PC-9 (cell line): ENCODE measurements at regions not wholly inside any gene's neighbourhood (a gene's known extent, or its start where the extent isn't known, plus 50 kb on each side); places are given as distances from the start of the nearest gene placed in this dataset.

ENCODE experiments used
- BruUV-seq: library from RNA; stranded (reverse); fragments of 400-500 nt; replicated peaks from 2 replicates; lab custom pipeline; 2021; lab: Mats Ljungman, UMichigan
- CTCF ChIA-PET: fragments of 300-600 bp; sonication (Branson Sonifier 250); formaldehyde crosslinking; loops from one replicate; lab custom pipeline; 2022; ENCODE audit warnings: antibody characterized with exemption; lab: Charles Lee
- POLR2A ChIA-PET: fragments of 300-600 bp; sonication (Branson Sonifier 250); formaldehyde crosslinking; loops from one replicate; lab custom pipeline; 2022; ENCODE audit warnings: antibody characterized with exemption; ENCODE audit not compliant: unreplicated experiment; lab: Charles Lee
- DNase-seq, 2 experiments: peaks; one replicate each; pipeline versions ENCODE4 v3.0.0 to v3.0.0-alpha.2; 2015 to 2022; ENCODE audit warnings: mixed read lengths in 1 of 2
- H2AFZ ChIP-seq: fragments of 200-600 bp; sonication (generic); 2 replicates; pipeline ENCODE4 v1.8.1; 2017; ENCODE audit warnings: antibody characterized with exemption
- H3F3A ChIP-seq: fragments of 200-600 bp; sonication (generic); 2 replicates; pipeline ENCODE4 v1.8.1; 2017; ENCODE audit warnings: antibody characterized with exemption, mild to moderate bottlenecking, low read depth; ENCODE audit not compliant: insufficient read depth
- H3K27ac ChIP-seq: fragments of 200-600 bp; sonication (generic); 2 replicates; pipeline ENCODE4 v1.6.1; 2016; ENCODE audit warnings: mixed run types
- H3K27me3 ChIP-seq: fragments of 200-600 bp; sonication (generic); 2 replicates; pipeline ENCODE4 v1.6.1; 2016; ENCODE audit warnings: low read depth, mixed run types; ENCODE audit not compliant: insufficient read depth
- H3K36me3 ChIP-seq: fragments of 200-600 bp; sonication (generic); 2 replicates; pipeline ENCODE4 v1.6.1; 2016; ENCODE audit warnings: low read depth, mixed run types
- H3K4me1 ChIP-seq: fragments of 200-600 bp; sonication (generic); replicated peaks from 2 replicates; pipeline ENCODE4 v1.6.1; 2016; ENCODE audit warnings: mixed run types; ENCODE audit not compliant: insufficient read depth
- H3K4me2 ChIP-seq: fragments of 200-600 bp; sonication (generic); 2 replicates; pipeline ENCODE4 v1.6.1; 2017; ENCODE audit warnings: mixed run types
- H3K4me3 ChIP-seq: fragments of 200-600 bp; sonication (generic); 2 replicates; pipeline ENCODE4 v1.6.1; 2016; ENCODE audit warnings: mixed run types
- H3K79me2 ChIP-seq: fragments of 200-600 bp; sonication (generic); 2 replicates; pipeline ENCODE4 v1.6.1; 2017; ENCODE audit warnings: low read depth, mixed run types
- H3K9me2 ChIP-seq: fragments of 200-600 bp; sonication (generic); 2 replicates; pipeline ENCODE4 v1.8.1; 2017; ENCODE audit warnings: mild to moderate bottlenecking; ENCODE audit not compliant: insufficient read depth
- H3K9me3 ChIP-seq: fragments of 200-600 bp; sonication (generic); 2 replicates; pipeline ENCODE4 v1.8.1; 2016; ENCODE audit warnings: low read depth; ENCODE audit not compliant: insufficient read depth
- H4K20me1 ChIP-seq: fragments of 200-600 bp; sonication (generic); 2 replicates; pipeline ENCODE4 v1.8.1; 2017; ENCODE audit not compliant: insufficient read depth
- CTCF ChIP-seq: fragments of 200-600 bp; sonication (generic); conservative IDR thresholded peaks from 2 replicates; pipeline ENCODE4 v1.6.1; 2017; ENCODE audit warnings: mixed run types, antibody characterized with exemption, mild to moderate bottlenecking, moderate library complexity
- EZH2 ChIP-seq: fragments of 200-600 bp; sonication (generic); IDR thresholded peaks from 2 replicates; pipeline ENCODE4 v1.8.0; 2017; ENCODE audit warnings: antibody characterized with exemption, low read depth
- intact Hi-C: fragments of 100-400 bp; cut with micrococcal nuclease; formaldehyde crosslinking; loops from one replicate; pipeline ENCODE4 v1.10.0; 2022; ENCODE audit not compliant: unreplicated experiment

GRCh38 chr18:39302481-39302880 is 1736.9 kb upstream of the CELF4 start:
- Histone ChIP-seq H3K4me2 (no peak overlapping the region), H3K79me2 (no peaks in the 10 kb centered on the region), H3K27me3 (no peaks in the 10 kb centered on the region), H3F3A (no peaks in the 10 kb centered on the region), H3K36me3 (no peaks in the 10 kb centered on the region), H4K20me1 (no peaks in the 10 kb centered on the region), H3K9me2 (no peaks in the 10 kb centered on the region), H3K4me1 (no peaks in the 10 kb centered on the region), H3K4me3 (no peak overlapping the region), H3K27ac (no peak overlapping the region), H2AFZ (no peak overlapping the region), H3K9me3 (no peaks in the 10 kb centered on the region)
- ChIA-PET CTCF (no interaction called here), POLR2A (no interaction called here)
- TF ChIP-seq EZH2: no peak
- no peak for TF ChIP-seq CTCF
- no peak for DNase-seq
- BruUV-seq: no TSS peak
- intact Hi-C loops: no loop called here

- Histone ChIP-seq H3K27ac (no peak overlapping the region), H3K4me3 (no peak overlapping the region), H2AFZ (no peak overlapping the region), H3F3A (no peaks in the 10 kb centered on the region), H4K20me1 (no peaks in the 10 kb centered on the region), H3K36me3 (no peaks in the 10 kb centered on the region), H3K9me3 (no peaks in the 10 kb centered on the region), H3K4me2 (no peak overlapping the region), H3K4me1 (no peaks in the 10 kb centered on the region), H3K9me2 (no peaks in the 10 kb centered on the region), H3K79me2 (no peaks in the 10 kb centered on the region), H3K27me3 (no peaks in the 10 kb centered on the region)
- CTCF ChIA-PET: no interaction called here
- POLR2A ChIA-PET: no interaction called here
- no TSS peak for BruUV-seq
- DNase-seq: no peak
- intact Hi-C loops: no loop called here
- TF ChIP-seq CTCF: no peak
- no peak for TF ChIP-seq EZH2
Observed at GRCh38 chr18:39299152-39299551, 1733.6 kb upstream of the CELF4 start.

GRCh38 chr18:39297225-39297624 is 1731.6 kb upstream of the CELF4 start:
- no peak overlapping the region for H3K4me3 ChIP-seq
- no peaks in the 10 kb centered on the region for H3K9me3 ChIP-seq
- ChIA-PET POLR2A (no interaction called here), CTCF (no interaction called here)
- no peaks in the 10 kb centered on the region for H4K20me1 ChIP-seq
- H3K4me2 ChIP-seq: no peak overlapping the region
- no peak overlapping the region for H3K27ac ChIP-seq
- no peak overlapping the region for H2AFZ ChIP-seq
- no TSS peak for BruUV-seq
- H3K36me3 ChIP-seq: no peaks in the 10 kb centered on the region
- H3K4me1 ChIP-seq: no peaks in the 10 kb centered on the region
- TF ChIP-seq CTCF (no peak), EZH2 (no peak)
- H3K9me2 ChIP-seq: no peaks in the 10 kb centered on the region
- H3F3A ChIP-seq: no peaks in the 10 kb centered on the region
- intact Hi-C loops: no loop called here
- H3K27me3 ChIP-seq: no peaks in the 10 kb centered on the region
- DNase-seq: no peak
- no peaks in the 10 kb centered on the region for H3K79me2 ChIP-seq
